ENCODE measurements at regions not wholly inside any gene's neighbourhood (a gene's known extent, or its start where the extent isn't known, plus 50 kb on each side); places are given as distances from the start of the nearest gene placed in this dataset.

- Histone ChIP-seq H3K9me1 (ENCODE audit: control insufficient read depth, extremely low read depth, insufficient read depth, low read length) (no peaks in the 10 kb centered on the region), H4K20me1 (ENCODE audit: control insufficient read depth, extremely low read depth, insufficient read depth, low read length) (no peaks in the 10 kb centered on the region), H3K4me2 (ENCODE audit: control insufficient read depth, extremely low read depth, insufficient read depth, low read depth, low read length) (no peak overlapping the region), H3K36me3 (ENCODE audit: control insufficient read depth in 2 of 2, extremely low read depth in 1 of 2, insufficient read depth in 2 of 2, low read length in 2 of 2) (no peaks in the 10 kb centered on the region), H3K27ac (ENCODE audit: control insufficient read depth, insufficient read depth, low read length) (no peak overlapping the region), H3K4me1 (ENCODE audit: control insufficient read depth, extremely low read depth, insufficient read depth, low read length) (no peaks in the 10 kb centered on the region), H3K9me3 (ENCODE audit: control insufficient read depth, low read depth, low read length) (no peaks in the 10 kb centered on the region), H3K4me3 (ENCODE audit: control insufficient read depth in 2 of 3, extremely low read depth in 1 of 3, insufficient read depth in 2 of 3, low read depth in 1 of 3, low read length in 3 of 3) (no peak overlapping the region), H3K9ac (ENCODE audit: control insufficient read depth, extremely low read depth, insufficient read depth, low read length) (no peak overlapping the region), H3K79me2 (ENCODE audit: control insufficient read depth, insufficient read depth, low read length) (no peaks in the 10 kb centered on the region), H2AFZ (ENCODE audit: control insufficient read depth, low read length) (no peak overlapping the region), H3K27me3 (ENCODE audit: control insufficient read depth, extremely low read depth, insufficient read depth, low read length) (no peaks in the 10 kb centered on the region)
- dilution Hi-C loops (cut with MboI; ENCODE audit: extremely low pct_ligation_motif_present, low sequenced_read_pairs): no loop called here
- no peak for DNase-seq (ENCODE audit: low read depth, low spot score)
- FAIRE-seq: no peak
- no peak for TF ChIP-seq EZH2 (IDR thresholded peaks at IDR 0.05; ENCODE audit: low read length)
Observed at GRCh38 chr4:155033604-155034003, 174.8 kb upstream of the NPY2R start.

DNA sequence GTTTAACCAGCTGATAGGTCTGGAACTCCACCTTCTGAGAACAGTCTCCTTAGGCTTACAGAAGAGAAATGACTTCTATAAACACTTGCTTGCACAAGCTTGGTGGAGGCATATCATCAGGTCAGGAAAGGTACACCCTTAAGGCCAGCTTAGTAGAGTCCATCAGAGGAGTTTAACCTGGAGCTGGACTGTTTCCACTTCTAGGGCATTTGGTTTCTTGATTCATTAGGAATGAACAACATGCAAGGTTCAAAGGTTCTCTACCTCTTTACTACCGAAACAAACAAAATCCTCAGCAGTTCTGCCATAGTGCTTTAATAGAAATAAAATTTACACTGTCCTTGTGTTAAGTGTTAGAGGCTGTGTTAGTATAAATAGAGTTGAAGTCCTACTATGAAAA lies 171.4 kb upstream of the NPY2R start:
- no peak overlapping the region for H3K4me3 ChIP-seq (ENCODE audit: control insufficient read depth in 2 of 3, extremely low read depth in 1 of 3, insufficient read depth in 2 of 3, low read depth in 1 of 3, low read length in 3 of 3)
- no peaks in the 10 kb centered on the region for H3K79me2 ChIP-seq (ENCODE audit: control insufficient read depth, insufficient read depth, low read length)
- no peaks in the 10 kb centered on the region for H4K20me1 ChIP-seq (ENCODE audit: control insufficient read depth, extremely low read depth, insufficient read depth, low read length)
- no peak overlapping the region for H2AFZ ChIP-seq (ENCODE audit: control insufficient read depth, low read length)
- no peak for FAIRE-seq
- DNase-seq (ENCODE audit: low read depth, low spot score): no peak
- H3K4me1 ChIP-seq (ENCODE audit: control insufficient read depth, extremely low read depth, insufficient read depth, low read length): no peaks in the 10 kb centered on the region
- H3K9ac ChIP-seq (ENCODE audit: control insufficient read depth, extremely low read depth, insufficient read depth, low read length): no peak overlapping the region
- H3K4me2 ChIP-seq (ENCODE audit: control insufficient read depth, extremely low read depth, insufficient read depth, low read depth, low read length): no peak overlapping the region
- TF ChIP-seq CTCF (optimal IDR thresholded peaks at IDR 0.05 in 1 of 3, IDR thresholded peaks at IDR 0.05 in 1 of 3, conservative IDR thresholded peaks at IDR 0.05 in 1 of 3; ENCODE audit: extremely low read depth in 1 of 3, insufficient read depth in 2 of 3, low read length in 3 of 3) (no peak), EZH2 (IDR thresholded peaks at IDR 0.05; ENCODE audit: low read length) (no peak)
- H3K9me1 ChIP-seq (ENCODE audit: control insufficient read depth, extremely low read depth, insufficient read depth, low read length): no peaks in the 10 kb centered on the region
- no peaks in the 10 kb centered on the region for H3K36me3 ChIP-seq (ENCODE audit: control insufficient read depth in 2 of 2, extremely low read depth in 1 of 2, insufficient read depth in 2 of 2, low read length in 2 of 2)
- no peaks in the 10 kb centered on the region for H3K9me3 ChIP-seq (ENCODE audit: control insufficient read depth, low read depth, low read length)
- no peak overlapping the region for H3K27ac ChIP-seq (ENCODE audit: control insufficient read depth, insufficient read depth, low read length)
- no peaks in the 10 kb centered on the region for H3K27me3 ChIP-seq (ENCODE audit: control insufficient read depth, extremely low read depth, insufficient read depth, low read length)
- dilution Hi-C loops (cut with MboI; ENCODE audit: extremely low pct_ligation_motif_present, low sequenced_read_pairs): no loop called here

DNA sequence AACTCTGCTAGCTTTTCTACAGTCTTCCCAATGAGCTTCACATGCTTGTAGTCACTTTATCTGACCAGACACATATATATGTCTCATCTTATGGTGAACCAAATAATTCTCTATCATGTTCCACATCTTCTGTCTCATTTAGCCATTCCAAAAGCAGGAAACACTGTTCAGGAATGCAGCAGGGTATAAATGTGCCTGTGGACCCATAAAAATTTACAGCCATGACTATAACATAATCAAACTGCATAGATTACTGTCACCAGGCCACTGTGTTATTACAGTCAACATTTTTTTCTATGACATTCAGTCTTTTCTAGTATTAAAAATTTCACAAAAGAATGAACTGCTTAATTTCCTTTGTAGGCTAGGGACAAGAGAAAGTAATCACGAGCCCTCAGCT lies 170.0 kb upstream of the NPY2R start:
- DNase-seq (ENCODE audit: low read depth, low spot score): no peak
- Histone ChIP-seq H3K9ac (ENCODE audit: control insufficient read depth, extremely low read depth, insufficient read depth, low read length) (no peak overlapping the region), H3K4me1 (ENCODE audit: control insufficient read depth, extremely low read depth, insufficient read depth, low read length) (no peaks in the 10 kb centered on the region), H3K27me3 (ENCODE audit: control insufficient read depth, extremely low read depth, insufficient read depth, low read length) (no peaks in the 10 kb centered on the region), H3K4me3 (ENCODE audit: control insufficient read depth in 2 of 3, extremely low read depth in 1 of 3, insufficient read depth in 2 of 3, low read depth in 1 of 3, low read length in 3 of 3) (no peak overlapping the region), H3K27ac (ENCODE audit: control insufficient read depth, insufficient read depth, low read length) (no peak overlapping the region), H4K20me1 (ENCODE audit: control insufficient read depth, extremely low read depth, insufficient read depth, low read length) (no peaks in the 10 kb centered on the region), H2AFZ (ENCODE audit: control insufficient read depth, low read length) (no peak overlapping the region), H3K79me2 (ENCODE audit: control insufficient read depth, insufficient read depth, low read length) (no peaks in the 10 kb centered on the region), H3K9me1 (ENCODE audit: control insufficient read depth, extremely low read depth, insufficient read depth, low read length) (no peaks in the 10 kb centered on the region), H3K4me2 (ENCODE audit: control insufficient read depth, extremely low read depth, insufficient read depth, low read depth, low read length) (no peak overlapping the region), H3K9me3 (ENCODE audit: control insufficient read depth, low read depth, low read length) (no peaks in the 10 kb centered on the region), H3K36me3 (ENCODE audit: control insufficient read depth in 2 of 2, extremely low read depth in 1 of 2, insufficient read depth in 2 of 2, low read length in 2 of 2) (no peaks in the 10 kb centered on the region)
- dilution Hi-C loops (cut with MboI; ENCODE audit: extremely low pct_ligation_motif_present, low sequenced_read_pairs): no loop called here
- TF ChIP-seq EZH2 (IDR thresholded peaks at IDR 0.05; ENCODE audit: low read length): no peak
- no peak for TF ChIP-seq CTCF (optimal IDR thresholded peaks at IDR 0.05 in 1 of 3, IDR thresholded peaks at IDR 0.05 in 1 of 3, conservative IDR thresholded peaks at IDR 0.05 in 1 of 3; ENCODE audit: extremely low read depth in 1 of 3, insufficient read depth in 2 of 3, low read length in 3 of 3)
- no peak for FAIRE-seq
